Fibroblast of lung (primary cell): ENCODE measurements at regions not wholly inside any gene's neighbourhood (a gene's known extent, or its start where the extent isn't known, plus 50 kb on each side); places are given as distances from the start of the nearest gene placed in this dataset.

ENCODE experiments used
- DNase-seq, 2 donors: peaks; one replicate each; pipeline versions ENCODE4 v3.0.0 to v3.0.0-alpha.2; 2010; ENCODE audit warnings: low read depth in 2 of 2
- H2AFZ ChIP-seq: 2 replicates; pipeline ENCODE4 v1.5.1; 2012; ENCODE audit warnings: low read length, control low read depth, inconsistent platforms
- H3K27ac ChIP-seq: 2 replicates; pipeline ENCODE4 v1.5.1; 2011; ENCODE audit warnings: low read length, control low read depth; ENCODE audit not compliant: insufficient read depth
- H3K27me3 ChIP-seq: 2 replicates; pipeline ENCODE4 v1.5.1; 2011; ENCODE audit warnings: mild to moderate bottlenecking, low read length; ENCODE audit not compliant: control insufficient read depth, insufficient read depth
- H3K36me3 ChIP-seq: 2 replicates; pipeline ENCODE4 v1.5.1; 2011; ENCODE audit warnings: low read length; ENCODE audit not compliant: control insufficient read depth, insufficient read depth
- H3K4me1 ChIP-seq: 2 replicates; pipeline ENCODE4 v1.5.1; 2011; ENCODE audit warnings: low read length; ENCODE audit not compliant: control insufficient read depth, insufficient read depth; ENCODE audit errors: extremely low read depth
- H3K4me2 ChIP-seq: 2 replicates; pipeline ENCODE4 v1.5.1; 2011; ENCODE audit warnings: low read length, control low read depth; ENCODE audit not compliant: insufficient read depth; ENCODE audit errors: extremely low read depth
- H3K4me3 ChIP-seq, 4 experiments: fragments of 200-600 bp in 1 of 4; sonication (generic) in 1 of 4; replicated peaks in 1 of 4; 2 replicates each; pipeline ENCODE4 v1.5.1; 2011 to 2016; ENCODE audit warnings: low read length in 4 of 4, low read depth in 3 of 4, mild to moderate bottlenecking in 3 of 4, control low read depth in 2 of 4, inconsistent platforms in 1 of 4, mixed read lengths in 1 of 4; ENCODE audit not compliant: insufficient read depth in 1 of 4; ENCODE audit errors: control extremely low read depth in 1 of 4
- H3K79me2 ChIP-seq: 2 replicates; pipeline ENCODE4 v1.5.1; 2012; ENCODE audit warnings: mild to moderate bottlenecking, low read length, inconsistent platforms; ENCODE audit not compliant: control insufficient read depth, insufficient read depth
- H3K9ac ChIP-seq: 2 replicates; pipeline ENCODE4 v1.5.1; 2011; ENCODE audit warnings: mild to moderate bottlenecking, low read length, control low read depth; ENCODE audit not compliant: insufficient read depth
- H3K9me3 ChIP-seq: 2 replicates; pipeline ENCODE4 v1.5.1; 2012; ENCODE audit warnings: low read depth, low read length; ENCODE audit not compliant: control insufficient read depth, insufficient read depth
- H4K20me1 ChIP-seq: 2 replicates; pipeline ENCODE4 v1.5.1; 2011; ENCODE audit warnings: low read length; ENCODE audit not compliant: control insufficient read depth, insufficient read depth; ENCODE audit errors: extremely low read depth
- EZH2 ChIP-seq: IDR thresholded peaks from 2 replicates; pipeline ENCODE4 v1.5.1; 2012; ENCODE audit warnings: low read length, control low read depth, mild to moderate bottlenecking; ENCODE audit errors: missing control alignments
- TF ChIP-seq, protein P1 (sequence below), 2 donors: IDR thresholded peaks in 1 of 2; conservative IDR thresholded peaks in 1 of 2; 1 replicate in 1 of 2; 2 replicates in 1 of 2; pipeline ENCODE4 v1.5.1; 2011 to 2012; ENCODE audit warnings: low read length in 2 of 2, control low read depth in 1 of 2, inconsistent platforms in 1 of 2, low read depth in 1 of 2, mild to moderate bottlenecking in 1 of 2

GRCh38 chr2:65565681-65566080 is 133.3 kb upstream of the SPRED2 start:
- Histone ChIP-seq H3K4me1 (no peaks in the 10 kb centered on the region), H3K79me2 (no peaks in the 10 kb centered on the region), H3K27me3 (no peaks in the 10 kb centered on the region), H3K4me2 (no peak overlapping the region), H3K4me3 (no peak overlapping the region), H3K9ac (no peak overlapping the region), H4K20me1 (no peaks in the 10 kb centered on the region), H2AFZ (no peak overlapping the region), H3K9me3 (no peaks in the 10 kb centered on the region), H3K27ac (no peak overlapping the region), H3K36me3 (no peaks in the 10 kb centered on the region)
- no peak for DNase-seq
- TF ChIP-seq, protein P1, sequence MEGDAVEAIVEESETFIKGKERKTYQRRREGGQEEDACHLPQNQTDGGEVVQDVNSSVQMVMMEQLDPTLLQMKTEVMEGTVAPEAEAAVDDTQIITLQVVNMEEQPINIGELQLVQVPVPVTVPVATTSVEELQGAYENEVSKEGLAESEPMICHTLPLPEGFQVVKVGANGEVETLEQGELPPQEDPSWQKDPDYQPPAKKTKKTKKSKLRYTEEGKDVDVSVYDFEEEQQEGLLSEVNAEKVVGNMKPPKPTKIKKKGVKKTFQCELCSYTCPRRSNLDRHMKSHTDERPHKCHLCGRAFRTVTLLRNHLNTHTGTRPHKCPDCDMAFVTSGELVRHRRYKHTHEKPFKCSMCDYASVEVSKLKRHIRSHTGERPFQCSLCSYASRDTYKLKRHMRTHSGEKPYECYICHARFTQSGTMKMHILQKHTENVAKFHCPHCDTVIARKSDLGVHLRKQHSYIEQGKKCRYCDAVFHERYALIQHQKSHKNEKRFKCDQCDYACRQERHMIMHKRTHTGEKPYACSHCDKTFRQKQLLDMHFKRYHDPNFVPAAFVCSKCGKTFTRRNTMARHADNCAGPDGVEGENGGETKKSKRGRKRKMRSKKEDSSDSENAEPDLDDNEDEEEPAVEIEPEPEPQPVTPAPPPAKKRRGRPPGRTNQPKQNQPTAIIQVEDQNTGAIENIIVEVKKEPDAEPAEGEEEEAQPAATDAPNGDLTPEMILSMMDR (conservative IDR thresholded peaks at IDR 0.05 in 1 of 2, IDR thresholded peaks at IDR 0.05 in 1 of 2; ENCODE audit: low read depth in 1 of 2, low read length in 2 of 2): no peak
- no peak for TF ChIP-seq EZH2

GRCh38 chr2:65564299-65564698 is 131.9 kb upstream of the SPRED2 start:
- DNase-seq: no peak
- Histone ChIP-seq H3K79me2 (no peaks in the 10 kb centered on the region), H3K27ac (no peak overlapping the region), H3K4me2 (no peak overlapping the region), H4K20me1 (no peaks in the 10 kb centered on the region), H2AFZ (no peak overlapping the region), H3K27me3 (no peaks in the 10 kb centered on the region), H3K9ac (no peak overlapping the region), H3K36me3 (no peaks in the 10 kb centered on the region), H3K4me1 (no peaks in the 10 kb centered on the region), H3K9me3 (no peaks in the 10 kb centered on the region), H3K4me3 (no peak overlapping the region)
- TF ChIP-seq, protein P1 (conservative IDR thresholded peaks at IDR 0.05 in 1 of 2, IDR thresholded peaks at IDR 0.05 in 1 of 2; ENCODE audit: low read depth in 1 of 2, low read length in 2 of 2): no peak
- TF ChIP-seq EZH2: no peak

- Histone ChIP-seq H3K36me3 (no peaks in the 10 kb centered on the region), H3K4me3 (no peak overlapping the region), H3K4me1 (no peaks in the 10 kb centered on the region), H3K9me3 (no peaks in the 10 kb centered on the region), H3K9ac (no peak overlapping the region), H3K27me3 (no peaks in the 10 kb centered on the region), H3K4me2 (no peak overlapping the region), H3K79me2 (no peaks in the 10 kb centered on the region), H3K27ac (no peak overlapping the region), H2AFZ (no peak overlapping the region), H4K20me1 (no peaks in the 10 kb centered on the region)
- DNase-seq: no peak
- TF ChIP-seq, protein P1 (conservative IDR thresholded peaks at IDR 0.05 in 1 of 2, IDR thresholded peaks at IDR 0.05 in 1 of 2; ENCODE audit: low read depth in 1 of 2, low read length in 2 of 2): no peak
- TF ChIP-seq EZH2: no peak
Observed at GRCh38 chr2:65562890-65563289, 130.5 kb upstream of the SPRED2 start.
